Spleen (tissue), 11 donors: ENCODE measurements at regions not wholly inside any gene's neighbourhood (a gene's known extent, or its start where the extent isn't known, plus 50 kb on each side); places are given as distances from the start of the nearest gene placed in this dataset.

Source experiments
- DNase-seq: peaks from one replicate; pipeline ENCODE4 v3.0.0-alpha.2; 2020
- H3K27ac ChIP-seq, 8 donors: fragments of 200-600 bp; sonication (generic) in 7 of 8; 1 replicate in 4 of 8; 2 replicates in 4 of 8; pipeline versions ENCODE4 v1.5.0 to v1.8.0; 2016 to 2021; ENCODE audit warnings: inconsistent platforms in 4 of 8, mild to moderate bottlenecking in 4 of 8, moderate library complexity in 1 of 8
- H3K27me3 ChIP-seq, 7 donors: fragments of 200-600 bp; sonication (generic) in 6 of 7; replicated peaks in 1 of 7; 1 replicate in 4 of 7; 2 replicates in 3 of 7; pipeline versions ENCODE4 v1.5.0 to v1.8.0; 2016 to 2021; ENCODE audit warnings: inconsistent platforms in 3 of 7, mild to moderate bottlenecking in 1 of 7
- H3K36me3 ChIP-seq, 6 donors: fragments of 200-600 bp; sonication (generic) in 5 of 6; 1 replicate in 4 of 6; 2 replicates in 2 of 6; pipeline versions ENCODE4 v1.5.0 to v1.8.0; 2016 to 2021; ENCODE audit warnings: inconsistent platforms in 2 of 6
- H3K4me1 ChIP-seq, 6 donors: fragments of 200-600 bp; sonication (generic) in 5 of 6; 1 replicate in 3 of 6; 2 replicates in 3 of 6; pipeline versions ENCODE4 v1.5.0 to v1.8.0; 2016 to 2021; ENCODE audit warnings: inconsistent platforms in 3 of 6
- H3K4me3 ChIP-seq, 8 donors: fragments of 200-600 bp; sonication (generic) in 7 of 8; 1 replicate in 4 of 8; 2 replicates in 4 of 8; pipeline versions ENCODE4 v1.5.0 to v1.8.0; 2016 to 2021; ENCODE audit warnings: inconsistent platforms in 4 of 8, mild to moderate bottlenecking in 4 of 8, moderate library complexity in 2 of 8
- H3K9me3 ChIP-seq, 8 donors: fragments of 200-600 bp; sonication (generic) in 7 of 8; 1 replicate in 4 of 8; 2 replicates in 4 of 8; pipeline versions ENCODE4 v1.5.0 to v1.8.0; 2016 to 2021; ENCODE audit warnings: inconsistent platforms in 4 of 8
- CTCF ChIP-seq, 11 experiments: fragments of 200-600 bp in 7 of 11; fragments of 450-650 bp in 4 of 11; sonication (generic) in 4 of 11; IDR thresholded peaks in 8 of 11; conservative IDR thresholded peaks in 3 of 11; 1 replicate in 7 of 11; 2 replicates in 4 of 11; pipeline versions ENCODE4 v1.4.0 to v1.8.0; 2016 to 2021; ENCODE audit warnings: antibody characterized with exemption in 11 of 11, inconsistent platforms in 4 of 11, mild to moderate bottlenecking in 1 of 11
- POLR2A ChIP-seq, 3 donors: fragments of 450-650 bp; IDR thresholded peaks; one replicate each; pipeline ENCODE4 v1.5.1; 2017; ENCODE audit warnings: antibody characterized with exemption in 3 of 3, mild to moderate bottlenecking in 1 of 3
- POLR2AphosphoS5 ChIP-seq, 3 donors: sonication (generic); formaldehyde crosslinking; IDR thresholded peaks; one replicate each; pipeline ENCODE4 v1.5.1; 2017; ENCODE audit warnings: antibody characterized with exemption in 3 of 3
- WGBS, 5 donors: extraction: QIAGEN DNeasy Blood & Tissue Kit in 3 of 5; methylation state at CpG; one replicate each; pipeline versions ENCODE4 v1.1.5 to v1.1.7; 2013 to 2018; 5-methylcytosine and 5-hydroxymethylcytosine counted together
- intact Hi-C: fragments of 100-400 bp; cut with DNase I; formaldehyde crosslinking; loops from one replicate; pipeline ENCODE4 v1.15.0; 2023; ENCODE audit warnings: low total_unique reads
- donor health status: healthy with polysubstance abuse.
- donor health status: DM: no; HTN: no; CAD: no; lungs with moderate emphysema.
- donor health status: DM: no; HTN: no; CAD: no.
- donor health status: Bipolar disorder and iron deficiency.
- donor health status: healthy.
- donor health status: DM: no; HTN: no; CAD: no.
- donor health status: DM: yes; HTN: yes; CAD: no.

DNA sequence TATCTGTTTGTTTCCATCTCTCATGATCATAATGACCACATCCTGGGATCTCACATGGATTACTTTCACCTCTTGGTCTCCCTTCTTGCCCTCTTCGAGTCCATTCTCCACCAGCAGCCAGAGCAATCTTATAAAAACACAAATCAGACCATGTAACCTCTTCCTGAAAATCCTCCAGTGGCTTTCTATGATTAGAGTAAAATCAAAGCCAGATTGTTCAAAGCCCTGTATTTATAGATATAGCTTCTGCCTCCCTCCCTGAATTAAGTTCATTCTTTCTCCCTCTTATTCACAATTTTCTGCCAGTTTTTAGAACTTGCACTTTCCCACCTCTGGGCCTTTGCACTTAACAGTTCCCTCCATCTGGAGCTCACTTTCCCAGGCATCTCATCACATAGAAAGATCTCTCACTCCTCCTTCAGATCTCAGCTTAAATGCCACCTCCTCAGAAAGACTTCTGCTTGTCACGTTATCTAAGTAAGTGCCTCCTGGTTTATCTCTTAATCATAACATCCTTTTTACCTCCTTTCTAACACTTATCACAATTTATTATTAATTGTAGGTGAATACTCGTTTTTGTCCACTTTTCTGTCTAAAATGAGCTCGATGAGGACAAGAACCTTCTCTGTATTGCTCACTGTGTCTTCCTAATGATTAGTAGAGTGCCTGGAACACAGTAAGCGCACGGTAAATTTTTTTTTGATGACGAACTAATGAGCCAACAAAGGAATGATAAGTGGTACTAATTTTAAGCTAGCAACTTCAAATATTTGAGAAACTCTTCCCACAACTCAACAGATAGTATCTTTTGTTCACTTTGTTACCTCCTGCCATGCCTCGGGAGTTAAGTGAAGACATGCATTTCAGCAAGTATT, 80.5 kb downstream of the CYB561 start:
- Histone ChIP-seq H3K4me3 (no peak overlapping the region), H3K27me3 (no peaks in the 10 kb centered on the region), H3K4me1 (no peaks in the 10 kb centered on the region), H3K27ac (no peak overlapping the region), H3K9me3 (peaks cover 0 to 11% (median 9%) of the 10 kb centered on the region in 8 donors), H3K36me3 (peaks cover 0 to 16% (median 2%) of the 10 kb centered on the region in 6 donors)
- DNase-seq: no peak
- TF ChIP-seq POLR2A (IDR thresholded peaks at IDR 0.05) (no peak), CTCF (IDR thresholded peaks at IDR 0.05 in 8 of 11, conservative IDR thresholded peaks at IDR 0.05 in 3 of 11) (no peak), POLR2AphosphoS5 (IDR thresholded peaks at IDR 0.05) (no peak)
- intact Hi-C loops: no loop called here
- WGBS, 5 donors: 73 to 87% (median 82%) methylated on average over 8 of the region's 8 CpGs

DNA sequence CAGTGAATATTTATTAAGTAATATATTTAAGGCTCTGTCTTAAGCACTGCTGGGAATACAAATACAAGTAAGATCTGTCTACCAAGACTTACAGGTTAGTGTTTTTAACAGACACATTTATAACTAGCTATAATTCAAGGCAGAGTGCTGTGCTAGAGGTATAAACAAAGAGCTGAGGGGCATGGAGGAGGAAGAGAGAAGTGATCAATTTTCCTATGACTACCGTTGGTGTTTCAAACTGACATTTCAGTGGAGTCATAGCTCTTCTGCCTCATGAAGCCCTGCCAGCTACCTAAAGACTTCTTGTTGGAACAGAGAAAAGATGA, 79.9 kb downstream of the CYB561 start:
- TF ChIP-seq POLR2AphosphoS5 (IDR thresholded peaks at IDR 0.05) (no peak), CTCF (IDR thresholded peaks at IDR 0.05 in 8 of 11, conservative IDR thresholded peaks at IDR 0.05 in 3 of 11) (no peak), POLR2A (IDR thresholded peaks at IDR 0.05) (no peak)
- WGBS, 5 donors: 41 to 57% (median 47%) methylated on average over 1 of the region's 1 CpG
- Histone ChIP-seq H3K4me1 (no peaks in the 10 kb centered on the region), H3K27me3 (no peaks in the 10 kb centered on the region), H3K9me3 (peaks cover 0 to 10% (median 9%) of the 10 kb centered on the region in 8 donors), H3K4me3 (no peak overlapping the region), H3K36me3 (peaks cover 0 to 14% (median 2%) of the 10 kb centered on the region in 6 donors), H3K27ac (no peak overlapping the region)
- intact Hi-C loops: no loop called here
- no peak for DNase-seq

- no peaks in the 10 kb centered on the region for H3K27me3 ChIP-seq
- H3K9me3 ChIP-seq: no peaks in the 10 kb centered on the region
- intact Hi-C loops: no loop called here
- no peaks in the 10 kb centered on the region for H3K4me1 ChIP-seq
- no peak for DNase-seq
- H3K27ac ChIP-seq: no peak overlapping the region
- 81 to 99% (median 94%) methylated on average over 4 of the region's 4 CpGs for WGBS, 5 donors
- TF ChIP-seq POLR2A (IDR thresholded peaks at IDR 0.05): no peak
- H3K4me3 ChIP-seq: no peak overlapping the region
- no peaks in the 10 kb centered on the region for H3K36me3 ChIP-seq
These were observed 76.9 kb downstream of the CYB561 start for GRCh38 chr17:63369233-63369632.

- WGBS, 5 donors: 92 to 97% (median 94%) methylated on average over 8 of the region's 8 CpGs
- Histone ChIP-seq H3K4me1 (no peaks in the 10 kb centered on the region), H3K4me3 (no peak overlapping the region), H3K9me3 (no peaks in the 10 kb centered on the region), H3K27me3 (no peaks in the 10 kb centered on the region), H3K36me3 (no peaks in the 10 kb centered on the region), H3K27ac (no peak overlapping the region)
- DNase-seq: no peak
- intact Hi-C loops: no loop called here
- TF ChIP-seq POLR2A (IDR thresholded peaks at IDR 0.05) (no peak), CTCF (IDR thresholded peaks at IDR 0.05 in 8 of 11, conservative IDR thresholded peaks at IDR 0.05 in 3 of 11) (no peak), POLR2AphosphoS5 (IDR thresholded peaks at IDR 0.05) (no peak)
These were observed 75.4 kb downstream of the CYB561 start for GRCh38 chr17:63370696-63371095.
